ENCODE measurements at regions not wholly inside any gene's neighbourhood (a gene's known extent, or its start where the extent isn't known, plus 50 kb on each side); places are given as distances from the start of the nearest gene placed in this dataset.
A peak's percentile ranks its signal among the peaks of the same experiment; 100 is the strongest.

DNA sequence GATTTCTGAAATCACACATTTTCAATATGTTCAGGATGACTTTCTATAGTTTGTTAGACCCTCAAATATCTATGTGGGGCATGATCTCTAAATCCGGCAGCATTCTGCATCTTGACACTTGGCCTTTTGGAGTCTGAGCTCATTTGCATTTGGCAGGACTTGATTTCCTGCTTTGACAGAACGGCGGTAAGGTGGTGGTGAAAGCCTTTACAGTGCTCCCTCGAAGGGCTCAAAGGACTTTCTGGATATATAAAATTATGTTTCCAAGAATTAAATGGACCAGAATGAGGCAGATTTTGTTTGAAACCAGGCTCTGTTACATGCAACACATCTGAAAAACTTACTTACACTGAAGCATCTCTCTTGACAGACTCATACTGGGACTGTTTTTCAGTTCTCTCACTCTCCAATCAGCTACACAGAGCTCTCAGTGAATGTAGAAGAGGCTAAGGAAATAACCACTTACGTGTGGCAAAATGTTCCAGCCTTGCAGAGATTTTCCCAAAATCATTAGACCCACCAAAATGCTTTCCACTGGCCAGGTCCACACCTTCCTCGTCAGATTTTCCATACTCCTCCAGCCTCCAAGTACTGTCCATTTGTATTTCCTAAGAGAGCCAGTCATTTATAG is 207.2 kb downstream of the SPRY2 start:
- Histone ChIP-seq H3K79me1 (ENCODE audit: insufficient read depth, low read depth, low read length, poor library complexity, severe bottlenecking) (no peaks in the 10 kb centered on the region), H4K20me1 (ENCODE audit: control insufficient read depth, insufficient read depth, insufficient read length) (no peaks in the 10 kb centered on the region), H3K9me3 (ENCODE audit: control insufficient read depth, low read depth, low read length) (no peaks in the 10 kb centered on the region), H2AFZ (ENCODE audit: low read length) (no peak overlapping the region), H3K18ac (ENCODE audit: insufficient read length, low read depth, low read length) (no peak overlapping the region), H2BK20ac (ENCODE audit: low read depth, low read length, poor library complexity, severe bottlenecking) (no peak overlapping the region), H3K4me2 (ENCODE audit: insufficient read depth, insufficient read length, low read length) (no peak overlapping the region), H2BK120ac (ENCODE audit: low read depth, low read length, poor library complexity, severe bottlenecking) (no peak overlapping the region), H3T11ph (ENCODE audit: low read length) (no peak overlapping the region), H3K14ac (ENCODE audit: insufficient read depth, low read length) (no peak overlapping the region), H3K9ac (ENCODE audit: extremely low read depth, insufficient read length, low read length) (no peak overlapping the region), H3K27ac (ENCODE audit: insufficient read length, low read depth, low read length) (no peak overlapping the region), H4K8ac (replicated peaks; ENCODE audit: insufficient read length, low read depth, low read length) (no peak overlapping the region), H4K5ac (ENCODE audit: insufficient read length, low read depth, low read length) (no peak overlapping the region), H2BK15ac (ENCODE audit: low read depth, low read length) (no peak overlapping the region), H3K23ac (ENCODE audit: insufficient read length, low read depth, low read length) (no peak overlapping the region), H2BK12ac (ENCODE audit: insufficient read length, low read depth, low read length) (no peak overlapping the region), H3K56ac (ENCODE audit: insufficient read length, low read depth, low read length) (no peak overlapping the region), H4K91ac (ENCODE audit: insufficient read length, low read depth, low read length) (no peak overlapping the region), H2AK5ac (ENCODE audit: insufficient read length, low read length) (no peak overlapping the region), H3K4me1 (ENCODE audit: insufficient read depth, low read length) (peaks cover 14% of the 10 kb centered on the region; the same call in 1 of the 2 replicates), H3K23me2 (ENCODE audit: insufficient read length, low read depth, low read length, poor library complexity, severe bottlenecking) (no peaks in the 10 kb centered on the region), H3K4ac (ENCODE audit: low read depth, low read length) (no peak overlapping the region), H3K79me2 (ENCODE audit: insufficient read depth, low read length) (no peaks in the 10 kb centered on the region), H3K27me3 (ENCODE audit: insufficient read depth, low read length) (no peaks in the 10 kb centered on the region), H2BK5ac (ENCODE audit: insufficient read length, low read length) (no peak overlapping the region)
- Mint-ChIP-seq H3K4me3 (no peak overlapping the region), H3K4me1 (peaks cover 38 to 41% of the 10 kb centered on the region in 2 experiments), H3K9me3 (no peaks in the 10 kb centered on the region), H3K27me3 (ENCODE audit: low read depth) (no peaks in the 10 kb centered on the region), H3K36me3 (ENCODE audit: insufficient read depth in 1 of 3, low read depth in 3 of 3) (no peaks in the 10 kb centered on the region), H3K27ac (peak overlapping the region in 1 of 3 experiments; percentile 42; a peak in 3 of 7 replicates)
- WGBS (ENCODE audit: extremely low coverage, insufficient read length, low lambda C conversion rate) = no CpG with 5 or more reads among the region's 6 CpGs
- no peak for DNase-seq
- TF ChIP-seq, protein P1, sequence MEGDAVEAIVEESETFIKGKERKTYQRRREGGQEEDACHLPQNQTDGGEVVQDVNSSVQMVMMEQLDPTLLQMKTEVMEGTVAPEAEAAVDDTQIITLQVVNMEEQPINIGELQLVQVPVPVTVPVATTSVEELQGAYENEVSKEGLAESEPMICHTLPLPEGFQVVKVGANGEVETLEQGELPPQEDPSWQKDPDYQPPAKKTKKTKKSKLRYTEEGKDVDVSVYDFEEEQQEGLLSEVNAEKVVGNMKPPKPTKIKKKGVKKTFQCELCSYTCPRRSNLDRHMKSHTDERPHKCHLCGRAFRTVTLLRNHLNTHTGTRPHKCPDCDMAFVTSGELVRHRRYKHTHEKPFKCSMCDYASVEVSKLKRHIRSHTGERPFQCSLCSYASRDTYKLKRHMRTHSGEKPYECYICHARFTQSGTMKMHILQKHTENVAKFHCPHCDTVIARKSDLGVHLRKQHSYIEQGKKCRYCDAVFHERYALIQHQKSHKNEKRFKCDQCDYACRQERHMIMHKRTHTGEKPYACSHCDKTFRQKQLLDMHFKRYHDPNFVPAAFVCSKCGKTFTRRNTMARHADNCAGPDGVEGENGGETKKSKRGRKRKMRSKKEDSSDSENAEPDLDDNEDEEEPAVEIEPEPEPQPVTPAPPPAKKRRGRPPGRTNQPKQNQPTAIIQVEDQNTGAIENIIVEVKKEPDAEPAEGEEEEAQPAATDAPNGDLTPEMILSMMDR (conservative IDR thresholded peaks at IDR 0.05) = no peak
